22Rv1 (cell line): ENCODE measurements at regions not wholly inside any gene's neighbourhood (a gene's known extent, or its start where the extent isn't known, plus 50 kb on each side); places are given as distances from the start of the nearest gene placed in this dataset.
A peak's percentile ranks its signal among the peaks of the same experiment; 100 is the strongest.
"Not testable (repeated sequence)": the region's sequence is repeated elsewhere in the genome, so short reads cannot be mapped to it uniquely, and the experiment has no call there.

Source experiments
- H3K27ac ChIP-seq: fragments of 450-650 bp; 2 replicates; pipeline ENCODE4 v1.5.1; 2017
- ZFX ChIP-seq: fragments of 450-650 bp; IDR thresholded peaks from 2 replicates; pipeline ENCODE4 v1.6.1; 2017; ENCODE audit warnings: antibody characterized with exemption, borderline replicate concordance
- TF ChIP-seq, protein P1 (sequence below): fragments of 450-650 bp; IDR thresholded peaks from 2 replicates; pipeline ENCODE4 v1.5.1; 2017; ENCODE audit warnings: mild to moderate bottlenecking

DNA sequence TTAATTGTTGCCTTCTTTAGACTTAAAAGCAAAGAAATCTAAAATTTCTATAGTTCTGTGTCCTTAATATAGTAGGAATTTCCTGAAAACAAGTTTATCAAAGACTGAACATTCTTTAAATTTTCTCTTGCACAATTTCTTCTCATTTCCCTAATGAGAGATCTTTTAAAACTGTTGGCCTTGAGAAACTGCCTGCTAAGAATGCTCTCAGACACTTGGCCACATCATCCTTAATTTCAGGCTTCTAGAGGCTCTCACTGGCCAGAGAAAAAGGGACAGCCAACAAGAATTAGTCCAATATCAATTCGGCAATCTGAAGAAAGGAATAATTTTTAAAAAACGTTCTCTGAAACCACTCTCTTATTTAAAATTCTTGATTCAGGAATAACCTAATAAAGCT is 167.0 kb upstream of the CREB1 start:
- TF ChIP-seq, protein P1, sequence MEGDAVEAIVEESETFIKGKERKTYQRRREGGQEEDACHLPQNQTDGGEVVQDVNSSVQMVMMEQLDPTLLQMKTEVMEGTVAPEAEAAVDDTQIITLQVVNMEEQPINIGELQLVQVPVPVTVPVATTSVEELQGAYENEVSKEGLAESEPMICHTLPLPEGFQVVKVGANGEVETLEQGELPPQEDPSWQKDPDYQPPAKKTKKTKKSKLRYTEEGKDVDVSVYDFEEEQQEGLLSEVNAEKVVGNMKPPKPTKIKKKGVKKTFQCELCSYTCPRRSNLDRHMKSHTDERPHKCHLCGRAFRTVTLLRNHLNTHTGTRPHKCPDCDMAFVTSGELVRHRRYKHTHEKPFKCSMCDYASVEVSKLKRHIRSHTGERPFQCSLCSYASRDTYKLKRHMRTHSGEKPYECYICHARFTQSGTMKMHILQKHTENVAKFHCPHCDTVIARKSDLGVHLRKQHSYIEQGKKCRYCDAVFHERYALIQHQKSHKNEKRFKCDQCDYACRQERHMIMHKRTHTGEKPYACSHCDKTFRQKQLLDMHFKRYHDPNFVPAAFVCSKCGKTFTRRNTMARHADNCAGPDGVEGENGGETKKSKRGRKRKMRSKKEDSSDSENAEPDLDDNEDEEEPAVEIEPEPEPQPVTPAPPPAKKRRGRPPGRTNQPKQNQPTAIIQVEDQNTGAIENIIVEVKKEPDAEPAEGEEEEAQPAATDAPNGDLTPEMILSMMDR, result no peak
- no peak for TF ChIP-seq ZFX
- no peak overlapping the region for H3K27ac ChIP-seq

- H3K27ac ChIP-seq, result no peak overlapping the region
- no peak for TF ChIP-seq ZFX
- TF ChIP-seq, protein P1, result no peak
These were observed 165.9 kb upstream of the CREB1 start for GRCh38 chr2:207363761-207364290.

- H3K27ac ChIP-seq, result no peak overlapping the region
- TF ChIP-seq, protein P1, result no peak
- TF ChIP-seq ZFX, result no peak
These were observed 159.1 kb upstream of the CREB1 start for GRCh38 chr2:207370646-207371045.

- no peak for TF ChIP-seq ZFX
- TF ChIP-seq, protein P1, result no peak
- H3K27ac ChIP-seq, result no peak overlapping the region
These were observed 157.9 kb upstream of the CREB1 start for GRCh38 chr2:207371877-207372276.

DNA sequence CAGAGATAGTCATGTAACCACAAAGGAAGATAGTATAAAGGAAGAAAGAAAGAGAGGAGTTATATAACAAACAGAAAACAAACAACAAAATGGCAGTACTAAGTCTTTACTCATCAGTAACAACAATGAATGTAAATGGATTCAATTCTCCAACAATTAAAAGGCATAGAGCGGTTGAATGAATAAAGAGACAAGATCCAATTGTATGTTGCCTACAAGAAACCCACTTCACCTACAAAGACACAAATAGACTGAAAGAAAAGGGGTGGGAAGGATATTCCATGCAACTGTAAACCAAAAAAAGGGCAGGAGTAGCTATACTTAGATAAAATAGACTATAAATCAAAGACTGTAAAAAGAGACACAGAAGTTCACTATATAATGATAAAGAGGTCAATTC is 157.3 kb upstream of the CREB1 start:
- no peak overlapping the region for H3K27ac ChIP-seq
- no peak for TF ChIP-seq ZFX
- TF ChIP-seq, protein P1, result no peak

- TF ChIP-seq, protein P1, result no peak
- no peak for TF ChIP-seq ZFX
- H3K27ac ChIP-seq, result peak overlapping the region; percentile 28
These were observed 154.4 kb upstream of the CREB1 start for GRCh38 chr2:207375207-207375875.

DNA sequence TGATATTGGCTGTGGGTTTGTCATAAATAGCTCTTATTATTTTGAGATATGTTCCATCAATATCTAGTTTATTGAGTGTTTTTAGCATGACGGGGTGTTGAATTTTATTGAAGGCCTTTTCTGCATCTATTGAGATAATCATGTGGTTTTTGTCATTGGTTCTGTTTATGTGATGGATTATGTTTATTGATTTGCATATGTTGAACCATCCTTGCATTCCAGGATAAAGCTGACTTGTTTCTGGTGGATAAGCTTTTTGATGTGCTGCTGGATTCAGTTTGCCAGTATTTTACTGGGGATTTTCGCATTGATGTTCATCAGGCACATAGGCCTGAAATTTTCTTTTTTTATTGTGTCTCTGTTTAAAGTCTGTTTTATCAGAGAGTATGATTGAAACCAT is 151.1 kb upstream of the CREB1 start:
- not testable (repeated sequence) for H3K27ac ChIP-seq

GRCh38 chr2:207385076-207385475 is 144.7 kb upstream of the CREB1 start:
- TF ChIP-seq ZFX, result no peak
- TF ChIP-seq, protein P1, result no peak
- H3K27ac ChIP-seq, result no peak overlapping the region
